ENCODE measurements at regions not wholly inside any gene's neighbourhood (a gene's known extent, or its start where the extent isn't known, plus 50 kb on each side); places are given as distances from the start of the nearest gene placed in this dataset.
"Not testable (repeated sequence)": the region's sequence is repeated elsewhere in the genome, so short reads cannot be mapped to it uniquely, and the experiment has no call there.

GRCh38 chr11:92432515-92432914 lies 207.9 kb downstream of the FAT3 start:
- DNase-seq (ENCODE audit: low read depth) = no peak

GRCh38 chr11:92436034-92436920 lies 211.7 kb downstream of the FAT3 start:
- DNase-seq (ENCODE audit: low read depth) = no peak

- DNase-seq (ENCODE audit: low read depth) = no peak
These were observed 214.5 kb downstream of the FAT3 start for GRCh38 chr11:92439133-92439532.

- DNase-seq (ENCODE audit: low read depth) = no peak
These were observed 216.3 kb downstream of the FAT3 start for GRCh38 chr11:92440701-92441442.

- no peak for DNase-seq (ENCODE audit: low read depth)
These were observed 216.8 kb downstream of the FAT3 start for GRCh38 chr11:92441443-92441726.

GRCh38 chr11:92443199-92443598 lies 218.6 kb downstream of the FAT3 start:
- DNase-seq (ENCODE audit: low read depth) = no peak

- DNase-seq (ENCODE audit: low read depth) = no peak
These were observed 223.0 kb downstream of the FAT3 start for GRCh38 chr11:92447586-92447985.

- DNase-seq (ENCODE audit: low read depth) = no peak
These were observed 224.6 kb downstream of the FAT3 start for GRCh38 chr11:92449222-92449621.

- DNase-seq (ENCODE audit: low read depth) = no peak
These were observed 225.2 kb downstream of the FAT3 start for GRCh38 chr11:92449780-92450179.

GRCh38 chr11:92451063-92451462 lies 226.4 kb downstream of the FAT3 start:
- no peak for DNase-seq (ENCODE audit: low read depth)

- peak; percentile 55 for DNase-seq (ENCODE audit: low read depth)
These were observed 228.4 kb downstream of the FAT3 start for GRCh38 chr11:92453055-92453454.

- DNase-seq (ENCODE audit: low read depth) = no peak
These were observed 230.7 kb downstream of the FAT3 start for GRCh38 chr11:92455210-92455790.

- no peak for DNase-seq (ENCODE audit: low read depth)
These were observed 232.6 kb downstream of the FAT3 start for GRCh38 chr11:92457250-92457649.

- DNase-seq (ENCODE audit: low read depth) = no peak
These were observed 233.9 kb downstream of the FAT3 start for GRCh38 chr11:92458486-92458885.

GRCh38 chr11:92460213-92460612 lies 235.6 kb downstream of the FAT3 start:
- no peak for DNase-seq (ENCODE audit: low read depth)

GRCh38 chr11:92461447-92461846 lies 236.8 kb downstream of the FAT3 start:
- no peak for DNase-seq (ENCODE audit: low read depth)

- no peak for DNase-seq (ENCODE audit: low read depth)
These were observed 238.2 kb downstream of the FAT3 start for GRCh38 chr11:92462821-92463220.

GRCh38 chr11:92464822-92465221 lies 240.2 kb downstream of the FAT3 start:
- no peak for DNase-seq (ENCODE audit: low read depth)

GRCh38 chr11:92465410-92465809 lies 240.8 kb downstream of the FAT3 start:
- not testable (repeated sequence) for DNase-seq (ENCODE audit: low read depth)

- no peak for DNase-seq (ENCODE audit: low read depth)
These were observed 249.1 kb downstream of the FAT3 start for GRCh38 chr11:92473736-92474135.

GRCh38 chr11:92475316-92475715 lies 250.7 kb downstream of the FAT3 start:
- no peak for DNase-seq (ENCODE audit: low read depth)

GRCh38 chr11:92475819-92476218 lies 251.2 kb downstream of the FAT3 start:
- DNase-seq (ENCODE audit: low read depth) = no peak

- no peak for DNase-seq (ENCODE audit: low read depth)
These were observed 253.1 kb downstream of the FAT3 start for GRCh38 chr11:92477686-92478085.
